HTR-8/SVneo (cell line): ENCODE measurements at regions not wholly inside any gene's neighbourhood (a gene's known extent, or its start where the extent isn't known, plus 50 kb on each side); places are given as distances from the start of the nearest gene placed in this dataset.
"Not testable (repeated sequence)": the region's sequence is repeated elsewhere in the genome, so short reads cannot be mapped to it uniquely, and the experiment has no call there.

Experiments
- DNase-seq: peaks from one replicate; pipeline ENCODE4 v3.0.0; 2011; ENCODE audit warnings: low spot score, mixed read lengths; ENCODE audit not compliant: insufficient read length
- FAIRE-seq: peaks from 2 replicates; lab custom pipeline; 2011; peaks lifted over from hg19 to GRCh38; lab: Jason Lieb, UNC

DNA sequence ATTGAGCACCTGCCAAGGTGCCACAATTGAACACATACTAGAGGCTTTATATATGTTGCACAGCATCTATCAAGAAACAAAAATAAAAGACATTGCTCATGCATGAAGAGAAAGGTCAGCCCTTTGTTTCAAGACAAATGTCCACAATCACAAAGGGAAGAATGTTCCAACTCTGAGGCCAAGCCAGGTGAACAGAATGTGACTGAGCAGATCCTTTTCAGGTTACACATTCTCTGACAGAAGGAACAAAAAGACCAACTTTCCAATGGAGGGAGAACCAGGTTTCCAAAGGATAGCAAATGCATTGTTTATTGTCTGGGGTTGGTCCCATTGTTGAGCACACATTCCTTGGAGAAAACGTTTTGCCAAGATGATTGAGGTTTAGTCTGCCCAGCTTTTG lies 50.2 kb upstream of the FAM174B start:
- FAIRE-seq, result no peak
- no peak for DNase-seq

DNA sequence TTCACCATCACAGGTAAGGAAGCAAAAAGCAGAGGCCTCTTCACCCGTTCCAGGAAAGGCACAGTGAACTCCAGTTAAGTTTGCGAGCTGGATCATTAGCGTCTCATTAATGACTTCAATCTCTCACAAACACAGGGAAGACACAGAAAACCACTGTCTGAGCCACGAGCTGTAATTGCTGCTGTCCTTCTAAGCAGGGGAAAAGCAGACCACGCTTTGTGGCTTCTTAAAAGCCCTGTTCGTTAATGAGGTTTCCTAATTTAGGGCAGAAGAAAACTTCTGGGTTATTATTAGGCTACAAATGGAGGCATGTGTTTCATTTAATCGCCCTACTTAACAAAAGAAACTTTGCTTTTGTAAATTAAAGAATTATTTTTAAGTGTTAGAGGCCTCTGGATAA lies 50.6 kb upstream of the FAM174B start:
- DNase-seq, result no peak
- no peak for FAIRE-seq

GRCh38 chr15:92707880-92708551 lies 52.4 kb upstream of the FAM174B start:
- FAIRE-seq (no peak), DNase-seq (no peak)

GRCh38 chr15:92708635-92709034 lies 53.1 kb upstream of the FAM174B start:
- FAIRE-seq, result no peak
- no peak for DNase-seq

DNA sequence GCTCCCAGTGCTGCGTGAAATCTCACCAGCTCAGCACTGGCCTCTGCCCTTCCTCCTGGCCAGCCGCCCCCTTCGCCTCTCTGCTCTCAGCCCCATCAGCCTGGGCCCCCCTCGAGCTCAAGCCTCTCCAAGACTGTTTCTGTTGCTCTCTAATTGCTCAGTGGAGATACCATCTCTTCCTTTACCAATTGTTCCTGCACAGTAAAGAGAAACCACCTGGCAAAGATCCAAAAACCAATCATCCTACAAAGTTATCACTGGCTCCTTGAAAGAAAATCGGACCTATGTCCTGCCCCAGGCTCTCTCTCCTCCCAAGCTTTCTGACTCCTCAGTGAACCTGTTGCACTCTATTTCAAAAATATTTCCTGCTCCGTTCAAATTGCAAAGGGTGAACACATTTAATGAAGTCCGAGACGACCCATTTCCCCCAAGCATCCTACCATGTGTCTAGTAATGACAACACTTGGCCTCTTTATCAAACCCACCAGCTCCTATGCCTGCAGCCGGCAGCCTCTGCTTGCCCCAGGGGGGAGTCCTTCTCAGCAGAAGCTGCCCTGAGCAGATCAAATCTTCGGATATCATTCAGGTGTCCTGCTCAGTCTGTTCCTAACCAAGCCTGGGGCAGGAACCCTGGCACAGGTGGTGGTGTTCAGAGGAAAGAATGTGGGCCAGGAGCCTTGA lies 53.7 kb upstream of the FAM174B start:
- FAIRE-seq (no peak), DNase-seq (no peak)

DNA sequence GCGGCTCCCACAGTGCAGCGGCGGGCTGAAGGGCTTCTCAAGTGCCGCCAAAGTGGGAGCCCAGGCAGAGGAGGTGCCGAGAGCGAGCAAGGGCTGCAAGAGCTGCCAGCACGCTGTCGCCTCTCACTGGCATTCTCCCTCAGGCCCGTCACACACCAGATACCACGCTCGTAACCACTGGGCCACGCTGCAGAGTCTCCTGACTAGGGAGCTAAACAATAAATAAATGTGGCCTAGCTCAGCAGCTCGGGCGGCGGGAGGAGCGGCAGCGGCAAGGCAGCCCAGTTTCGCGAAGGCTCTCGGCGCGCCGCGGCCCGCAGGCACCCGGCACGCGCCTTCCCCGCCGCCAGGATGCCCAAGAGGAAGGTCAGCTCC lies 55.9 kb upstream of the FAM174B start:
- DNase-seq, result no peak
- no peak for FAIRE-seq

GRCh38 chr15:92714077-92714476 lies 58.5 kb upstream of the FAM174B start:
- DNase-seq, result peak; percentile 23
- FAIRE-seq, result no peak

DNA sequence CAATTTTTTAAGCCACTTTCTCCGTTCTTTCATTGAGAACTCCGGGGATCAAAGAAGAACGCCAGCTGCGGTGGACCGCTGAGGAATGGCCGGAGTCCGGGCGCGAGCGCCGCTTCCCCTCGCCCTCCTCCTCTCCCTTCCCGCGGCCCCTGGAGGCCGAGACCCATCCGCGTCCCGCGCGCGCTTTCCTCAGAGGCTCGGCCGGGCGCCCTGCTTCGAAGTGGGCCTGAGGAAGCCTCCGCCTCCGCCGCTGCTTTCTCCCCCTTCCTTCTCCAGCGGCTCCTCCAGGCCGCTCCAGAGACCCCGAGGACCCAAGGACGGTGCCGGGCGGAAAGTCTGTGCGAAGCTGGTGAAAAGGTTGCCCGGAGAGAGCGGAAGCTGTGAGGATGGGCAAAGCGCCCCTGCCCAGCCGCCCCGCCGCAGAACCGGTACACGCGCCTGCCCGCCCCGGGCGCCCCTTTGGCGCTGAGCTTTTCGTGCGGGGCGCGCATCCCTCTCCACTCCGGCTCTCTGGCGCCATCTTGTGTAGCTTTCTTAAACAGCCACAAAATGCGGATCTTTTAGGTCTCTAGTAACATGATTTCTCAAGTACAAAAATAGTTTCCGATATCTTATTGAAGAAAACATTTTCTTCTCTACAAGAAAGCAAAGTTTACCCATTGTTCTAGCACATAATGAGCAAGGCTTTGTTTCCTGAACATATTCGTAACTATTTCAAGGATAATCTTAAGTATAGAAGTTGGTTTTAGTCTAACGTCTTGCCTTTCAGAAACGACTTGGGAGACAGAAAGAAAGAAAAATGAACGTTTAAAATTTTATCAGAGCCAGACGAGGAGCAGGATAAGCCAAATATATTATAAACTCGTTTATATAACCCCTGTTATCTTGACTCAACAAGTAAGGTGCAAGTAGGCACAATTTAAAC lies 59.2 kb upstream of the FAM174B start:
- peak; percentile 57 for DNase-seq
- no peak for FAIRE-seq

DNA sequence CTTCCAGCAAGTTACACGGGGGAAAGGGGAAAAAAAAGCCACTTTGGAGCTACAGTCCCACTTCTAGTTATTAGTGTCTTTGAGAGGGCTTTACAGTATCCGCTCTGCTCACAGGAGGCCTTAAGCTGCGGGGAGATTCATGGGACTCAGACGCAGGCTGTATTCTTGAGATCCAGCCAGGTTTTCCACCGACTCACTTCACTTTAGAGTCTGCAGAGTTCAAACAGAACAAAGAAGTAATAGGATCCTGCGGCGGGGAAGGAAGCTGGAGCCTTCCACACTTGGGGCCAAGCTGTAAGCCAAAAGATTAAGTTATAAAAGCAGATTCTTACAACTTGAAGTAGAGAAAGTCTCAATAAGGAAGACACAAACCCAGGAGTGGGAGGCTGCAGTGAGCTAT lies 60.2 kb upstream of the FAM174B start:
- no peak for FAIRE-seq
- no peak for DNase-seq

DNA sequence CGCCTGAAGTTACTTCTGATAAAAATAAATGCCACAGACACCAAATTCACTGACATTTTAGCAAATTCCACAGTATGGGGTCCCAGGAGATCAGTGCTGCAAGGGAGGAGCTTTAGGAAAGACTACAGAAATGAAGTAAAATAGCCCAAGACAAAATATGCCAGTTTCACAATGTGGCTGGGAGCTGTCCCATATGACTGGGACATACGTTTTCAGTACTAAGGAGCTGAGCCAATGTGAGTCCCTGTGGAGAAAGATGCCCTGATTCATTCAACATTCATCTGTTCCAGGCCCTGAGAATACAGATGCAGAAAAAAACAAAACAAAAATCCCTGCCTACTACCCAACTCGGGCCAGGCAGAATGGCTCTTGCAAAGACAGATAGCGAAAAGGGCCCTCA lies 63.4 kb upstream of the FAM174B start:
- DNase-seq (no peak), FAIRE-seq (no peak)

DNA sequence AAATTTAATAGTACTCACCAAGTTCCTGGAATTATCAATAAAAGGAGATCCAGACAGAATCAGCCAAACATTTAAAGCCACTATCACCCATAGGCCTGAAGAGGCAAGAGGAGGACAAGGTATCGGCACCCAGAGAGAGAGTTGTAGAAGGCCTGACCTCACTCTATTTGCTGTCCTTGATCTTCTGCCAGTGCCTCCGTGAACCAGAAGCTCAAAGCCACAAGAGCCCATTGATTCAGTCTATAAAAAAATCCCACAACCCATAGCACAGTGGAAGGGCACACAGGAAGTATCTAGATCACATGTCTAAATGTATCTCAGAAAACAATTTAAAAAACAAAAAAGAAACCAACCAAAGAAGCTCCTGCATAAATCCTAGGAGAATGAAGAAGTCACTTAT lies 68.6 kb upstream of the FAM174B start:
- DNase-seq, result no peak
- no peak for FAIRE-seq

- DNase-seq, result no peak
- FAIRE-seq, result no peak
These were observed 69.6 kb upstream of the FAM174B start for GRCh38 chr15:92725171-92725570.

DNA sequence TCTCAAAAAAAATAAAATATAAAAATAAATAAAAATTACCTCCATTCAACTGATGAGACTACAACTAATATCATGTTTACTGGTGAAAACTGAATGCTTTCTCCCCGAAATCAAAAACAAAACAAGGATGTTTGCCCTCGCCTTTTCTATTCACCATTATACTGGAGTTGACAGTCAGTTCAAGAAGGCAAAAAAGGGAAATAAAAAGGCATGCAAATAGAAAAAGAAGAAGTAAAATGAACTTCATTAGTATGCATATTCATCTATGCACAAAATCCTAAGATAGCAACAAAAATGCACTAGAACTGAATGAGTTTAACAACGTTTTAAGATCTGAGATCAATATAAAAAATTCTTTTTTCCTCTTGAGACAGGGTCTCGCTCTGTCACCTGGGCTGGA lies 72.7 kb upstream of the FAM174B start:
- DNase-seq (no peak), FAIRE-seq (no peak)

DNA sequence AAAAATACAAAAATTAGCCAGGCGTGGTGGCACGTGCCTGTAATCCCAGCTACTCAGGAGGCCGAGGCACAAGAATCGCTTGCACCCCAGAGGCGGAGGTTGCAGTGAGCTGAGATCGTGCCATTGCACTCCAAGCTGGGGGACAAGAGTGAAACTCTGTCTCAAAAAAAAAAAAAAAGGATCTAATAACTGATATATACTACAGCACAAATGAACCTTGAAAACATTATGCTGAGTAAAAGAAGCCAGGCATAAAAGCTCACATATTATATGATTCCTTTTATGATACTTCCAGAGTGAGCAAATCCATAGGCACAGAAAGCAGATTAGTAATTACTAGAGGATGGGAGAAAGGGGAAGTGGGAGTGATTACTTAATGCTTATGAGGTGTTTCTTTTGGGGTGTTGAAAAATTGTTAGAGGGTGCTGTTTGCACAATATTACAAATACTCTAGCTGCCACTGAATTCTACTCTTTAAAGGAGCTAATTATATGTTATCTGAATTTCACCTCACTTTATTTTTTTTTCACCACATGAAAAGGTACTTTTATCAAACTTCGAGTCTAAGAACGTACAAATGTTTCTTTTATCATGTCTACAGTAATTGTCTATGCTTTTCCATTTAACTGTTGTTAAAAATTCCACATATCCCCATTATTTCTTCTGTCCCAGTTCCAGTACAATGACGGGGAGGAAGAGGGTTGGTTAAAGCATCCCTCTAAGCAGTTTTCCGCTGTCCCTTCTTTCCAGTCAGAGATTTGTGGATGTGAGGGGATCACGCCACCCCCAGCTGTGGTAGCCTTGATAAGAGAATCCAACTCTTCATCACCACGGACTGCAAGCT lies 77.7 kb upstream of the FAM174B start:
- DNase-seq, result no peak
- no peak for FAIRE-seq

GRCh38 chr15:92733934-92734521 lies 78.5 kb upstream of the FAM174B start:
- no peak for DNase-seq

DNA sequence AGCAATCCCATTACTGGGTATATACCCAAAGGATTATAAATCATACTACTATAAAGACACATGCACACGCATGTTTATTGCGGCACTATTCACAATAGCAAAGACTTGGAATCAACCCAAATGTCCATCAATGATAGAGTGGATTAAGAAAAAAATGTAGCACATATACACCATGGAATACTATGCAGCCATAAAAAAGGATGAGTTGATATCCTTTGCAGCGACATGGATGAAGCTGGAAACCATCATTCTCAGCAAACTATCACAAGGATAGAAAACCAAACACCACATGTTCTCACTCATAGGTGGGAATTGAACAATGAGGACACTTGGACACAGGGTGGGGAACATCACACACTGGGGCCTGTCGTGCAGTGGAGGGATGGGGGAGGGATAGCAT lies 83.7 kb upstream of the FAM174B start:
- not testable (repeated sequence) for FAIRE-seq

More at GRCh38 chr15:92733934-92734521, 78.5 kb upstream of the FAM174B start:
- no peak for FAIRE-seq

DNA sequence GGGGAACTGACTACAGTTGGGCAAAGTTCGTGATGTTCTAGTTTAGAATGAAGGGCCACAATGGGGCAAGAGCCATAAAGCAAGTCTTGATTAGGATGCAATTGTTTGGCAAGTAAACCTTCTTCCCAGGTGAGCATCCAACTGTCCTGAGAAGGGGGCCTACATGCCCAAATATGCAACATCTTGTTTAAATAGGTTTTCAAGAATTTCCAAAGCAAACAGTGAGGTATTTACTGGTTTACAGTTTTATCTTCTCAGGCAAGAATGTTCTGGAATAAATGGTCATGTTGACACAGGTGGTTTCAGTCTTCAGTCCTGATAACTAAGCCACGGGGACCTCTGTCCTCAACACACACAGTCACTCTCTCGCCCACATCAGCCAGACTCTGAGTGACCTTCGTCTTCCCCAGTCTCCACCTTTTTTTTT lies 90.3 kb upstream of the FAM174B start:
- no peak for DNase-seq
- FAIRE-seq, result no peak

More for the DNA sequence above, 83.7 kb upstream of the FAM174B start:
- not testable (repeated sequence) for DNase-seq

- no peak for FAIRE-seq
- no peak for DNase-seq
These were observed 91.5 kb upstream of the FAM174B start for GRCh38 chr15:92747047-92747446.

DNA sequence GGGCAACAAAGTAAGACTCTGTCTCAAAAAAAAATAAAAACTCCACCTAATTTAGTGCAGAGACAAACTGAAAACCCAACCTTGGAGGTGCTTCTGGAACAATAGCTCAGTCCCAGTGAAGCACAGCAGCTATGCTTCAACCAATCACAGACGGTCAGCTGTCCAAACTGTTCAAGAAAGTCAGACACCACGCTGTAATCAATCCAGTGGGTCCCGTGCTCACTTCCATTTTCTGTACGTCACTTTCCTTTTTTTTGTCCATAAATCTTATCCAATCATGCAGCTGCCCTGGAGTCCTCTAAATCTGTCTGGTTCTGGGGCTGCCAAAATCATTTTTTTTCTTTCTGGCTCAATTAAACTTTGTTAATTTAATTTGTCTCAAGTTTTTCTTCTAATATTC lies 93.6 kb upstream of the FAM174B start:
- no peak for DNase-seq
- FAIRE-seq, result no peak

GRCh38 chr15:92749946-92750345 lies 94.4 kb upstream of the FAM174B start:
- DNase-seq (no peak), FAIRE-seq (no peak)
